Chondrocyte (in vitro differentiated cells): ENCODE measurements at regions not wholly inside any gene's neighbourhood (a gene's known extent, or its start where the extent isn't known, plus 50 kb on each side); places are given as distances from the start of the nearest gene placed in this dataset.

ENCODE experiments used
- DNase-seq: peaks from one replicate; pipeline ENCODE4 v3.0.0; 2021; ENCODE audit warnings: mixed read lengths, low spot score
- H3K27ac Mint-ChIP-seq: one replicate; pipeline ENCODE4 v1.8.0; 2021; ENCODE audit warnings: mild to moderate bottlenecking, moderate library complexity, mixed read lengths; ENCODE audit not compliant: unreplicated experiment
- H3K27me3 Mint-ChIP-seq: 2 replicates; pipeline ENCODE4 v1.8.0; 2021; ENCODE audit warnings: low read depth, mixed read lengths
- H3K36me3 Mint-ChIP-seq: 2 replicates; pipeline ENCODE4 v1.8.0; 2021; ENCODE audit warnings: low read depth, mixed read lengths
- H3K4me1 Mint-ChIP-seq: 2 replicates; pipeline ENCODE4 v1.8.0; 2021; ENCODE audit warnings: low read depth, mild to moderate bottlenecking, mixed read lengths
- H3K4me3 Mint-ChIP-seq: one replicate; pipeline ENCODE4 v1.8.0; 2021; ENCODE audit warnings: mild to moderate bottlenecking, moderate library complexity, mixed read lengths; ENCODE audit not compliant: unreplicated experiment
- H3K9me3 Mint-ChIP-seq: 2 replicates; pipeline ENCODE4 v1.8.0; 2021; ENCODE audit warnings: low read depth, mixed read lengths
- TF ChIP-seq, protein P1 (sequence below): fragments of 200-600 bp; sonication (generic); IDR thresholded peaks from 2 replicates; pipeline ENCODE4 v1.5.0; 2021; ENCODE audit warnings: antibody characterized with exemption, mild to moderate bottlenecking, moderate library complexity

GRCh38 chr12:15033029-15033428 lies 60.2 kb downstream of the PDE6H start:
- DNase-seq = no peak
- TF ChIP-seq, protein P1, sequence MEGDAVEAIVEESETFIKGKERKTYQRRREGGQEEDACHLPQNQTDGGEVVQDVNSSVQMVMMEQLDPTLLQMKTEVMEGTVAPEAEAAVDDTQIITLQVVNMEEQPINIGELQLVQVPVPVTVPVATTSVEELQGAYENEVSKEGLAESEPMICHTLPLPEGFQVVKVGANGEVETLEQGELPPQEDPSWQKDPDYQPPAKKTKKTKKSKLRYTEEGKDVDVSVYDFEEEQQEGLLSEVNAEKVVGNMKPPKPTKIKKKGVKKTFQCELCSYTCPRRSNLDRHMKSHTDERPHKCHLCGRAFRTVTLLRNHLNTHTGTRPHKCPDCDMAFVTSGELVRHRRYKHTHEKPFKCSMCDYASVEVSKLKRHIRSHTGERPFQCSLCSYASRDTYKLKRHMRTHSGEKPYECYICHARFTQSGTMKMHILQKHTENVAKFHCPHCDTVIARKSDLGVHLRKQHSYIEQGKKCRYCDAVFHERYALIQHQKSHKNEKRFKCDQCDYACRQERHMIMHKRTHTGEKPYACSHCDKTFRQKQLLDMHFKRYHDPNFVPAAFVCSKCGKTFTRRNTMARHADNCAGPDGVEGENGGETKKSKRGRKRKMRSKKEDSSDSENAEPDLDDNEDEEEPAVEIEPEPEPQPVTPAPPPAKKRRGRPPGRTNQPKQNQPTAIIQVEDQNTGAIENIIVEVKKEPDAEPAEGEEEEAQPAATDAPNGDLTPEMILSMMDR = no peak
- H3K4me3 Mint-ChIP-seq = no peak overlapping the region
- peaks cover 17% of the 10 kb centered on the region for H3K9me3 Mint-ChIP-seq
- H3K36me3 Mint-ChIP-seq = peaks cover 2% of the 10 kb centered on the region
- H3K4me1 Mint-ChIP-seq = no peaks in the 10 kb centered on the region
- no peaks in the 10 kb centered on the region for H3K27me3 Mint-ChIP-seq
- no peak overlapping the region for H3K27ac Mint-ChIP-seq

- no peak for DNase-seq
- Mint-ChIP-seq H3K27ac (no peak overlapping the region), H3K4me3 (no peak overlapping the region), H3K36me3 (no peaks in the 10 kb centered on the region), H3K27me3 (no peaks in the 10 kb centered on the region), H3K4me1 (no peaks in the 10 kb centered on the region), H3K9me3 (peaks cover 11% of the 10 kb centered on the region)
- TF ChIP-seq, protein P1 = no peak
Observed at GRCh38 chr12:15033641-15034040, 60.8 kb downstream of the PDE6H start.

DNA sequence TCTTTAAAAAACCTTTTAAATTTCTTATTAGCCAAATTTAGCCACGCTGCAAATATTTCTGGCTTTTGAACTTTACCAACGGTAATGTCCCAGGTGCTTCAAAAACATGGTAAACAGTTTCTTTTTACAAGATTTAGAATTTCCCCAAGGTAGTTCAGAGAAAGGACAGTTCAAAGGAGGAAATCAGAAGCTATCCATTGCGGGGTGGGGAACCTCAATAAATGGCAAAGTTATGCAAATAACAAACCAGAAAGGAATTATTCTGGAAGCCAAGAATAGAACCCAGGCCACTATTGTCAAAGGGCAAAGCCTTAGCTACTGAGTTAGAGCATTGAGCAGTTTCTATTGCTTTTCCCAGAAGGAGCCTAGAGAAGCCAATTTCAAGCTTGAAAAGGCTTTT lies 62.3 kb downstream of the PDE6H start:
- Mint-ChIP-seq H3K4me3 (no peak overlapping the region), H3K36me3 (no peaks in the 10 kb centered on the region), H3K27me3 (no peaks in the 10 kb centered on the region), H3K9me3 (no peaks in the 10 kb centered on the region), H3K27ac (no peak overlapping the region), H3K4me1 (no peaks in the 10 kb centered on the region)
- DNase-seq = no peak
- TF ChIP-seq, protein P1 = no peak

DNA sequence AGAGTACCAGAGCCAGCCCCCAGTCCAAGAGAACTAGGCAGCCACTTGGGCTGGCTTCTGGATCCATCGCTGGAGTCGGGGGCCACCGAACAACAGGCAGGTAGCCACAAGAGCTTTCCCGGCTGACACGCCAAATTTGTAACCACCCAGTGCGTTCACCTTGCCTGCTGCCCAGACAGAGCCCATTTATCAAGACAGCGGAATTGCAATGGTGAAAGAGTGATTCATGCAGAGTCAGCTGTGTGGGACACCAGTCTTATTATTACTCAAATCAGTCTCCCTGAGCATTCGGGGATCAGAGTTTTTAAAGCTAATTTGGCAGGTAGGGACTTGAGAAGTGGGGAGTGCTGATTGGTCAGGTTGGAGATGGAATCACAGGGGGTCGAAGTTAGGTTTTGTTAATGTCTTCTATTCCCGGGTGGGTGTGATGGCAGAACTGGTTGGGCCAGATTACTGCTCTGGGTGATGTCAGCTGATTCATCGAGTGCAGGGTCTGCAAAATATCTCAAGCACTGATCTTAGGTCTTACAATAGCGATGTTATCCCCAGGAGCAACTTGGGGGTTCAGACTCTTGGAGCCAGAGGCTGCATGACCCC lies 64.3 kb downstream of the PDE6H start:
- TF ChIP-seq, protein P1 = no peak
- Mint-ChIP-seq H3K4me1 (no peaks in the 10 kb centered on the region), H3K9me3 (no peaks in the 10 kb centered on the region), H3K36me3 (no peaks in the 10 kb centered on the region), H3K4me3 (no peak overlapping the region), H3K27ac (no peak overlapping the region), H3K27me3 (no peaks in the 10 kb centered on the region)
- no peak for DNase-seq

DNA sequence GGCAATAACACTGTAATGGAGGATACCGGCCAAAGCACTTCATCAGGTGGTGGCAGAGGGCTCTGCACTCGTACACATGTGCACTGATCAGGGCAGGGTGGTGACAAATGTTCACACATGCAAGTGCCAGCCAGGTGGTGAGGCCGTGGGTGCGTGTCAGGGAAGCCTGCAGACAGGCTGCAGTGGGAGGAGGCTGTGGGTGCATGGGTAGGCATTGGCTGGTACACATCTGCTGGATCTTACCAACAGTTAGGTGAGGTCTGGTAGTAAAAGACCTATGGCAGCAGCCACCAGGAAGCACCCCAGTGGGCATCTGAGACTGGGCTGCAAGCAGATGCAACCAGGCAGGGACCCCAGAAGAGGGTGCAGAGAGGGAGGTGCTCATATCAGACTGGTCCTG lies 65.3 kb downstream of the PDE6H start:
- TF ChIP-seq, protein P1 = no peak
- no peak overlapping the region for H3K27ac Mint-ChIP-seq

More for the DNA sequence above, 65.3 kb downstream of the PDE6H start:
- DNase-seq = peak; percentile 52
- Mint-ChIP-seq H3K36me3 (no peaks in the 10 kb centered on the region), H3K4me1 (no peaks in the 10 kb centered on the region), H3K9me3 (no peaks in the 10 kb centered on the region), H3K4me3 (no peak overlapping the region), H3K27me3 (no peaks in the 10 kb centered on the region)
